Peyer's patch (tissue), 4 donors: ENCODE measurements at regions not wholly inside any gene's neighbourhood (a gene's known extent, or its start where the extent isn't known, plus 50 kb on each side); places are given as distances from the start of the nearest gene placed in this dataset.

Experiments
- POLR2A ChIP-seq, 2 donors: fragments of 450-650 bp; IDR thresholded peaks; one replicate each; pipeline ENCODE4 v1.5.1; 2017; ENCODE audit warnings: antibody characterized with exemption in 2 of 2, mild to moderate bottlenecking in 2 of 2, moderate library complexity in 2 of 2
- TF ChIP-seq, protein P1 (sequence below), 6 experiments: fragments of 450-650 bp in 4 of 6; fragments of 200-600 bp in 2 of 6; sonication (generic) in 1 of 6; IDR thresholded peaks; one replicate each; pipeline ENCODE4 v1.5.1; 2017 to 2019; ENCODE audit warnings: antibody characterized with exemption in 6 of 6, mild to moderate bottlenecking in 3 of 6, moderate library complexity in 1 of 6

DNA sequence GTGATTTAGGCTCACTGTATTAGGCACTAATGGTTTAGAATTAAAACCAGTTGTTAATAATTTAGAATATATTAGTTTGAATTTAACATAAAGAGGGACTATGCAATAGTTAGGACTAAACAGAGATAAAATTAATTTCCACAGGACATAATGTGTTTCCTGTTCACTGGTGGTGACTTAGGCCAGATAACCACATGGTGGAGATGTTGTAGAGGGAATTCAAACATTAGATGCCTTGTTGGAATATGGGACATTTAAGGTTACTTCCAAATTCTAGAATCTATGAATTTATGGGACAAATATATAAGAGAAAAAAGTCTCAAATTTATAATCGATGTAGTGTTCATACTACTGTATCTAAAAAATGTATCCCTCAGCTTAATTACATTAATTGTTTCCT is 615.5 kb upstream of the KLHL1 start:
- no peak for TF ChIP-seq POLR2A (IDR thresholded peaks at IDR 0.05)
- TF ChIP-seq, protein P1, sequence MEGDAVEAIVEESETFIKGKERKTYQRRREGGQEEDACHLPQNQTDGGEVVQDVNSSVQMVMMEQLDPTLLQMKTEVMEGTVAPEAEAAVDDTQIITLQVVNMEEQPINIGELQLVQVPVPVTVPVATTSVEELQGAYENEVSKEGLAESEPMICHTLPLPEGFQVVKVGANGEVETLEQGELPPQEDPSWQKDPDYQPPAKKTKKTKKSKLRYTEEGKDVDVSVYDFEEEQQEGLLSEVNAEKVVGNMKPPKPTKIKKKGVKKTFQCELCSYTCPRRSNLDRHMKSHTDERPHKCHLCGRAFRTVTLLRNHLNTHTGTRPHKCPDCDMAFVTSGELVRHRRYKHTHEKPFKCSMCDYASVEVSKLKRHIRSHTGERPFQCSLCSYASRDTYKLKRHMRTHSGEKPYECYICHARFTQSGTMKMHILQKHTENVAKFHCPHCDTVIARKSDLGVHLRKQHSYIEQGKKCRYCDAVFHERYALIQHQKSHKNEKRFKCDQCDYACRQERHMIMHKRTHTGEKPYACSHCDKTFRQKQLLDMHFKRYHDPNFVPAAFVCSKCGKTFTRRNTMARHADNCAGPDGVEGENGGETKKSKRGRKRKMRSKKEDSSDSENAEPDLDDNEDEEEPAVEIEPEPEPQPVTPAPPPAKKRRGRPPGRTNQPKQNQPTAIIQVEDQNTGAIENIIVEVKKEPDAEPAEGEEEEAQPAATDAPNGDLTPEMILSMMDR (IDR thresholded peaks at IDR 0.05): no peak
